K562 (cell line): ENCODE measurements at regions not wholly inside any gene's neighbourhood (a gene's known extent, or its start where the extent isn't known, plus 50 kb on each side); places are given as distances from the start of the nearest gene placed in this dataset.
A peak's percentile ranks its signal among the peaks of the same experiment; 100 is the strongest.

Source experiments
- EP300 ChIP-seq: IDR thresholded peaks from 2 replicates; pipeline ENCODE4 v1.6.1; 2012; ENCODE audit warnings: low read length, improper control_type of control experiment
- ESRRA ChIP-seq: fragments of 450-650 bp; IDR thresholded peaks from 2 replicates; pipeline ENCODE4 v1.6.1; 2014; ENCODE audit warnings: low read depth, mild to moderate bottlenecking, moderate library complexity, borderline replicate concordance
- EWSR1 ChIP-seq: fragments of 450-650 bp; IDR thresholded peaks from 2 replicates; pipeline ENCODE4 v1.6.1; 2018; ENCODE audit warnings: borderline replicate concordance, mild to moderate bottlenecking, low read depth, moderate library complexity; ENCODE audit not compliant: partially characterized antibody
- FIP1L1 ChIP-seq: fragments of 200-400 bp; formaldehyde crosslinking; IDR thresholded peaks from 2 replicates; pipeline ENCODE4 v1.6.1; 2018; ENCODE audit warnings: mild to moderate bottlenecking, low read depth, low read length; ENCODE audit not compliant: poor library complexity, severe bottlenecking
- GTF2E2 ChIP-seq: fragments of 200-800 bp; sonication (Bioruptor generic); IDR thresholded peaks from 2 replicates; pipeline ENCODE4 v1.6.1; 2016; ENCODE audit warnings: missing genetic modification characterization, missing compliant biosample characterization
- HCFC1 ChIP-seq: IDR thresholded peaks from 2 replicates; pipeline ENCODE4 v1.6.1; 2012; ENCODE audit warnings: low read depth, low read length, improper control_type of control experiment
- HDGF ChIP-seq: fragments of 450-650 bp; IDR thresholded peaks from 2 replicates; pipeline ENCODE4 v1.6.1; 2016
- HES1 ChIP-seq: fragments of 450-650 bp; IDR thresholded peaks from 2 replicates; pipeline ENCODE4 v1.6.1; 2016; ENCODE audit warnings: low read depth, mild to moderate bottlenecking, moderate library complexity
- JUN ChIP-seq, 2 experiments: sonication (generic) in 1 of 2; formaldehyde crosslinking in 1 of 2; IDR thresholded peaks; 2 replicates each; pipeline versions ENCODE4 v1.6.1 to v1.8.0; 2012 to 2022; ENCODE audit warnings: borderline replicate concordance in 2 of 2, mild to moderate bottlenecking in 2 of 2, improper control_type of control experiment in 1 of 2, low read depth in 1 of 2, low read length in 1 of 2, missing genetic modification reagents in 1 of 2
- LARP7 ChIP-seq: fragments of 450-650 bp; IDR thresholded peaks from 2 replicates; pipeline ENCODE4 v1.6.1; 2016
- MCM7 ChIP-seq, 2 experiments: fragments of 450-650 bp; IDR thresholded peaks; 2 replicates each; pipeline ENCODE4 v1.6.1; 2016 to 2018
- NFXL1 ChIP-seq: fragments of 450-650 bp; formaldehyde crosslinking; IDR thresholded peaks from 2 replicates; pipeline ENCODE4 v1.4.0; 2021; ENCODE audit warnings: mild to moderate bottlenecking
- PHF20 ChIP-seq: fragments of 450-650 bp; IDR thresholded peaks from 2 replicates; pipeline ENCODE4 v1.6.1; 2018; ENCODE audit not compliant: partially characterized antibody
- SMC3 ChIP-seq: conservative IDR thresholded peaks from 2 replicates; pipeline ENCODE4 v1.6.1; 2011; ENCODE audit warnings: low read depth, low read length, improper control_type of control experiment; ENCODE audit not compliant: insufficient read depth
- TEAD4 ChIP-seq, 2 experiments: sonication (generic) in 1 of 2; formaldehyde crosslinking in 1 of 2; IDR thresholded peaks; 2 replicates each; pipeline versions ENCODE4 v1.6.1 to v1.8.0; 2012 to 2022; ENCODE audit warnings: borderline replicate concordance in 1 of 2, inconsistent platforms in 1 of 2, low read length in 1 of 2, mild to moderate bottlenecking in 1 of 2, missing genetic modification reagents in 1 of 2
- THAP12 ChIP-seq: fragments of 250-450 bp; sonication (Bioruptor Pico); IDR thresholded peaks from 2 replicates; pipeline ENCODE4 v1.9.0; 2021; ENCODE audit warnings: mild to moderate bottlenecking, inconsistent platforms
- ZNF449 ChIP-seq: fragments of 250-450 bp; sonication (Bioruptor Pico); IDR thresholded peaks from 2 replicates; pipeline ENCODE4 v1.8.0; 2022; ENCODE audit warnings: moderate library complexity, mild to moderate bottlenecking, inconsistent platforms
- TF ChIP-seq, protein P1 (sequence below): sonication (generic); formaldehyde crosslinking; IDR thresholded peaks from 2 replicates; pipeline ENCODE4 v1.8.1; 2023; ENCODE audit warnings: missing genetic modification reagents, mild to moderate bottlenecking, borderline replicate concordance

GRCh38 chr12:89856431-89856830, 147.8 kb upstream of the ATP2B1 start (continued):
- TF ChIP-seq, protein P1, sequence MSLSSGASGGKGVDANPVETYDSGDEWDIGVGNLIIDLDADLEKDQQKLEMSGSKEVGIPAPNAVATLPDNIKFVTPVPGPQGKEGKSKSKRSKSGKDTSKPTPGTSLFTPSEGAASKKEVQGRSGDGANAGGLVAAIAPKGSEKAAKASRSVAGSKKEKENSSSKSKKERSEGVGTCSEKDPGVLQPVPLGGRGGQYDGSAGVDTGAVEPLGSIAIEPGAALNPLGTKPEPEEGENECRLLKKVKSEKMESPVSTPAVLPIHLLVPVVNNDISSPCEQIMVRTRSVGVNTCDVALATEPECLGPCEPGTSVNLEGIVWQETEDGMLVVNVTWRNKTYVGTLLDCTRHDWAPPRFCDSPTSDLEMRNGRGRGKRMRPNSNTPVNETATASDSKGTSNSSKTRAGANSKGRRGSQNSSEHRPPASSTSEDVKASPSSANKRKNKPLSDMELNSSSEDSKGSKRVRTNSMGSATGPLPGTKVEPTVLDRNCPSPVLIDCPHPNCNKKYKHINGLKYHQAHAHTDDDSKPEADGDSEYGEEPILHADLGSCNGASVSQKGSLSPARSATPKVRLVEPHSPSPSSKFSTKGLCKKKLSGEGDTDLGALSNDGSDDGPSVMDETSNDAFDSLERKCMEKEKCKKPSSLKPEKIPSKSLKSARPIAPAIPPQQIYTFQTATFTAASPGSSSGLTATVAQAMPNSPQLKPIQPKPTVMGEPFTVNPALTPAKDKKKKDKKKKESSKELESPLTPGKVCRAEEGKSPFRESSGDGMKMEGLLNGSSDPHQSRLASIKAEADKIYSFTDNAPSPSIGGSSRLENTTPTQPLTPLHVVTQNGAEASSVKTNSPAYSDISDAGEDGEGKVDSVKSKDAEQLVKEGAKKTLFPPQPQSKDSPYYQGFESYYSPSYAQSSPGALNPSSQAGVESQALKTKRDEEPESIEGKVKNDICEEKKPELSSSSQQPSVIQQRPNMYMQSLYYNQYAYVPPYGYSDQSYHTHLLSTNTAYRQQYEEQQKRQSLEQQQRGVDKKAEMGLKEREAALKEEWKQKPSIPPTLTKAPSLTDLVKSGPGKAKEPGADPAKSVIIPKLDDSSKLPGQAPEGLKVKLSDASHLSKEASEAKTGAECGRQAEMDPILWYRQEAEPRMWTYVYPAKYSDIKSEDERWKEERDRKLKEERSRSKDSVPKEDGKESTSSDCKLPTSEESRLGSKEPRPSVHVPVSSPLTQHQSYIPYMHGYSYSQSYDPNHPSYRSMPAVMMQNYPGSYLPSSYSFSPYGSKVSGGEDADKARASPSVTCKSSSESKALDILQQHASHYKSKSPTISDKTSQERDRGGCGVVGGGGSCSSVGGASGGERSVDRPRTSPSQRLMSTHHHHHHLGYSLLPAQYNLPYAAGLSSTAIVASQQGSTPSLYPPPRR (CRISPR knock-in tag), result no peak
- TF ChIP-seq NFXL1 (CRISPR knock-in tag) (no peak), MCM7 (IDR thresholded peaks at IDR 0.05) (no peak), PHF20 (no peak), ESRRA (no peak), ZNF449 (CRISPR knock-in tag) (no peak), HES1 (0 out of 2 replicates have a peak, but pooled peaks have one; percentile 28), LARP7 (no peak), EP300 (peak; percentile 64), FIP1L1 (no peak), THAP12 (CRISPR knock-in tag) (no peak), TEAD4 (IDR thresholded peaks at IDR 0.05; ENCODE audit: low read length) (peak; percentile 71; the same call in 1 of the 2 replicates), TEAD4 (CRISPR knock-in tag; IDR thresholded peaks at IDR 0.05; ENCODE audit: borderline replicate concordance) (no peak), GTF2E2 (tag) (0 out of 2 replicates have a peak, but pooled peaks have one; percentile 55), EWSR1 (no peak), SMC3 (no peak), JUN (IDR thresholded peaks at IDR 0.05; ENCODE audit: borderline replicate concordance, low read depth, low read length) (peak; percentile 42; the same call in 1 of the 2 replicates), JUN (CRISPR knock-in tag; IDR thresholded peaks at IDR 0.05; ENCODE audit: borderline replicate concordance) (no peak), HCFC1 (no peak), HDGF (no peak)
